Glutamatergic neuron (in vitro differentiated cells): ENCODE measurements at regions not wholly inside any gene's neighbourhood (a gene's known extent, or its start where the extent isn't known, plus 50 kb on each side); places are given as distances from the start of the nearest gene placed in this dataset.
A peak's percentile ranks its signal among the peaks of the same experiment; 100 is the strongest.

Experiments used
- DNase-seq: peaks from one replicate; pipeline ENCODE4 v3.0.0; 2022
- H3K27ac Mint-ChIP-seq: one replicate; pipeline ENCODE4 v1.8.0; 2020; ENCODE audit warnings: mild to moderate bottlenecking, mixed read lengths, inconsistent platforms; ENCODE audit not compliant: unreplicated experiment
- H3K27me3 Mint-ChIP-seq: one replicate; pipeline ENCODE4 v1.8.0; 2020; ENCODE audit warnings: mild to moderate bottlenecking, moderate library complexity, mixed read lengths, inconsistent platforms; ENCODE audit not compliant: unreplicated experiment
- H3K36me3 Mint-ChIP-seq: one replicate; pipeline ENCODE4 v1.8.0; 2020; ENCODE audit warnings: mild to moderate bottlenecking, mixed read lengths, inconsistent platforms; ENCODE audit not compliant: unreplicated experiment
- H3K4me1 Mint-ChIP-seq: one replicate; pipeline ENCODE4 v1.8.0; 2020; ENCODE audit warnings: mild to moderate bottlenecking, low read depth, mixed read lengths, inconsistent platforms; ENCODE audit not compliant: unreplicated experiment
- H3K4me3 Mint-ChIP-seq: one replicate; pipeline ENCODE4 v1.8.0; 2020; ENCODE audit warnings: mild to moderate bottlenecking, mixed read lengths, inconsistent platforms; ENCODE audit not compliant: unreplicated experiment
- H3K9me3 Mint-ChIP-seq: one replicate; pipeline ENCODE4 v1.8.0; 2020; ENCODE audit warnings: mild to moderate bottlenecking, moderate library complexity, mixed read lengths, inconsistent platforms; ENCODE audit not compliant: unreplicated experiment
- TF ChIP-seq, protein P1 (sequence below): fragments of 200-600 bp; sonication (generic); IDR thresholded peaks from one replicate; pipeline ENCODE4 v1.5.0; 2021; ENCODE audit not compliant: partially characterized antibody, unreplicated experiment

DNA sequence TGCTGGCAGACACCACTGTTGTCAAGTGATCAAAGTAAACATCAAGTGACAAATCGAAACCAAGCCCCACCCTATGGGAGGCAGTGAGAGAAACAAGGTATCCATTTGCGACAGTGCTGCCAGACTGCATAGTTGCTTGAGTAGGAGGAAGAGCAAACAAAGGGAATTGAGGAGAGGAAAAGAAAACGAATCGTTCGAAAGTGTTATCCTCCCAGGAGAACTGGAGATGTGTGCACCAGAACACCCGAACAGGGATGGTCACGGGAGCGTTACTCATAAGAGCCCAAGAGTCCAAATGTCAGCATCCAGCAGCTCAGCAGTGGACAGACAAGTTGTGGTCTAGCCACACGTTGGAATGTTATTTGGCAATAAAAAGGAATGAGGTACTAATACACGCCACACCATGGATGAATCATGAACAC lies 58.4 kb upstream of the NUP50 start:
- DNase-seq, result no peak
- Mint-ChIP-seq H3K9me3 (peaks cover 6% of the 10 kb centered on the region), H3K4me1 (peaks cover 5% of the 10 kb centered on the region), H3K36me3 (no peaks in the 10 kb centered on the region), H3K27ac (no peak overlapping the region), H3K27me3 (peaks cover 5% of the 10 kb centered on the region), H3K4me3 (no peak overlapping the region)
- TF ChIP-seq, protein P1, sequence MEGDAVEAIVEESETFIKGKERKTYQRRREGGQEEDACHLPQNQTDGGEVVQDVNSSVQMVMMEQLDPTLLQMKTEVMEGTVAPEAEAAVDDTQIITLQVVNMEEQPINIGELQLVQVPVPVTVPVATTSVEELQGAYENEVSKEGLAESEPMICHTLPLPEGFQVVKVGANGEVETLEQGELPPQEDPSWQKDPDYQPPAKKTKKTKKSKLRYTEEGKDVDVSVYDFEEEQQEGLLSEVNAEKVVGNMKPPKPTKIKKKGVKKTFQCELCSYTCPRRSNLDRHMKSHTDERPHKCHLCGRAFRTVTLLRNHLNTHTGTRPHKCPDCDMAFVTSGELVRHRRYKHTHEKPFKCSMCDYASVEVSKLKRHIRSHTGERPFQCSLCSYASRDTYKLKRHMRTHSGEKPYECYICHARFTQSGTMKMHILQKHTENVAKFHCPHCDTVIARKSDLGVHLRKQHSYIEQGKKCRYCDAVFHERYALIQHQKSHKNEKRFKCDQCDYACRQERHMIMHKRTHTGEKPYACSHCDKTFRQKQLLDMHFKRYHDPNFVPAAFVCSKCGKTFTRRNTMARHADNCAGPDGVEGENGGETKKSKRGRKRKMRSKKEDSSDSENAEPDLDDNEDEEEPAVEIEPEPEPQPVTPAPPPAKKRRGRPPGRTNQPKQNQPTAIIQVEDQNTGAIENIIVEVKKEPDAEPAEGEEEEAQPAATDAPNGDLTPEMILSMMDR, result no peak

DNA sequence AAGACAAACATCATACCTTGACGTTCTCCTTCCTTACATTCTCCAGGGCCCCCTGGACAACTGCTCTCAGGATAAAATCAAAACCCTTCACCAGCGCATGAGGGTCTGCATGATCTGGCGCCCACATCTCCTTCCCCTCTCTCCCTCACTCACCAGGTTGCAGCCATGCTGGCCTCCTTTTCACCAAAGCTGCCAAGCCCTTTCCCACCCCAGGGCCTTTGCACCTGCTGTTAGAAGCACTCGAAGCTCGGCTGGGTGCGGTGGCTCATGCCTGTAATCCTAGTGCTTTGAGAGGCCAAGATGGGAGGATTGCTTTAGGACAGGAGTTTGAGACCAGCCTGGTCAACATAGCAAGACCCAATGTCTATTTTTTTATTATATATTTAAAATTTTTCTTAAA lies 56.1 kb upstream of the NUP50 start:
- no peak overlapping the region for H3K4me3 Mint-ChIP-seq
- H3K27me3 Mint-ChIP-seq, result peaks cover 3% of the 10 kb centered on the region
- TF ChIP-seq, protein P1, result no peak

GRCh38 chr22:45112136-45112879 lies 51.4 kb upstream of the NUP50 start:
- TF ChIP-seq, protein P1, result no peak
- H3K27ac Mint-ChIP-seq, result peak overlapping the region; percentile 23
- H3K4me3 Mint-ChIP-seq, result no peak overlapping the region
- H3K9me3 Mint-ChIP-seq, result peaks cover 8% of the 10 kb centered on the region
- no peaks in the 10 kb centered on the region for H3K4me1 Mint-ChIP-seq
- H3K36me3 Mint-ChIP-seq, result peaks cover 6% of the 10 kb centered on the region
- no peak for DNase-seq
- H3K27me3 Mint-ChIP-seq, result peaks cover 2% of the 10 kb centered on the region

More for the DNA sequence above, 56.1 kb upstream of the NUP50 start:
- H3K36me3 Mint-ChIP-seq, result peaks cover 2% of the 10 kb centered on the region
- H3K9me3 Mint-ChIP-seq, result peaks cover 6% of the 10 kb centered on the region
- DNase-seq, result no peak
- no peak overlapping the region for H3K27ac Mint-ChIP-seq
- H3K4me1 Mint-ChIP-seq, result no peaks in the 10 kb centered on the region
